ENCODE measurements at regions not wholly inside any gene's neighbourhood (a gene's known extent, or its start where the extent isn't known, plus 50 kb on each side); places are given as distances from the start of the nearest gene placed in this dataset.

DNA sequence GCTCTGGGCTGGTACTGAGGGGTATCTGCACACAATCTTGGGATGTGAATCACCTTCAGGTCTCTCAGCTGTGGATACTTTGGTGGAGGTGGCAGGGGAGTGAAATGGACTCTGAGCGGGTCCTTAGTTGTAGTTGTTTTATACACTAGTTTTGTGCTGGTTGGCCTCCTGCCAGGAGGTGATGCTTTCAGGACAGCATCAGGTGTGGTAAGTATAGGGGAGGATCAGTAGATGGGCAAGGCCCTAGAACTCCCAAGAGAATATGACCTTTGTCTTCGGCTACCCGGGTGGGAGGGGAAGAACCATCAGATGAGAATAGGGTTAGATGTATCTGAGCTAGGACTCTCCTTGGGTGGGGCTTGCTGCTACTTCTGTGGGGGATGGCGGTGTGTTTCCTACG lies 2284.3 kb upstream of the PCDH20 start:
- H3K4me1 Mint-ChIP-seq (ENCODE audit: low read depth), result no peaks in the 10 kb centered on the region
- TF ChIP-seq, protein P1, sequence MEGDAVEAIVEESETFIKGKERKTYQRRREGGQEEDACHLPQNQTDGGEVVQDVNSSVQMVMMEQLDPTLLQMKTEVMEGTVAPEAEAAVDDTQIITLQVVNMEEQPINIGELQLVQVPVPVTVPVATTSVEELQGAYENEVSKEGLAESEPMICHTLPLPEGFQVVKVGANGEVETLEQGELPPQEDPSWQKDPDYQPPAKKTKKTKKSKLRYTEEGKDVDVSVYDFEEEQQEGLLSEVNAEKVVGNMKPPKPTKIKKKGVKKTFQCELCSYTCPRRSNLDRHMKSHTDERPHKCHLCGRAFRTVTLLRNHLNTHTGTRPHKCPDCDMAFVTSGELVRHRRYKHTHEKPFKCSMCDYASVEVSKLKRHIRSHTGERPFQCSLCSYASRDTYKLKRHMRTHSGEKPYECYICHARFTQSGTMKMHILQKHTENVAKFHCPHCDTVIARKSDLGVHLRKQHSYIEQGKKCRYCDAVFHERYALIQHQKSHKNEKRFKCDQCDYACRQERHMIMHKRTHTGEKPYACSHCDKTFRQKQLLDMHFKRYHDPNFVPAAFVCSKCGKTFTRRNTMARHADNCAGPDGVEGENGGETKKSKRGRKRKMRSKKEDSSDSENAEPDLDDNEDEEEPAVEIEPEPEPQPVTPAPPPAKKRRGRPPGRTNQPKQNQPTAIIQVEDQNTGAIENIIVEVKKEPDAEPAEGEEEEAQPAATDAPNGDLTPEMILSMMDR (IDR thresholded peaks at IDR 0.05; ENCODE audit: unreplicated experiment), result no peak
- no peaks in the 10 kb centered on the region for H3K27me3 Mint-ChIP-seq
- H3K4me3 Mint-ChIP-seq (ENCODE audit: low read depth), result no peak overlapping the region
- H3K36me3 Mint-ChIP-seq (ENCODE audit: insufficient read depth), result no peaks in the 10 kb centered on the region
- H3K9me3 Mint-ChIP-seq (ENCODE audit: low read depth), result no peaks in the 10 kb centered on the region
- no peak for DNase-seq (ENCODE audit: low spot score, unreplicated experiment)
- H3K27ac Mint-ChIP-seq, result no peak overlapping the region

DNA sequence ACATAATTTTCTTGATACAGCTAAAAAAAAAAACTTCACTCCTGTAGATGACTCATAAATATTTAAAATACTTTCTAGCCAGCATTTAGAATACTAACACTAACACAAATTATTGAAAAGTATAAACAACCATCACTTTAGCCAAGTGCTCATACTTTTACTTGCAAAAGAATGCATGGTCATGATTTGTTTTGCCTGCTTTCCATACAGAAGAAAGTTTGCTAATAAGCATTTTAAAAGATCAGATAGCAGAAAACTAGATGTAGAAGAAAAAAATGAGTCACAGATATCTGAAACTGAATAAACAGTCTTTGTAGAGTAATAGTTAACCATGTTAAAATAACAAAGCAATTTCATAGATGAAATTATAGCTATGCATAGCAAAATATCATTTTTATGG lies 2280.4 kb upstream of the PCDH20 start:
- H3K27me3 Mint-ChIP-seq, result no peaks in the 10 kb centered on the region

DNA sequence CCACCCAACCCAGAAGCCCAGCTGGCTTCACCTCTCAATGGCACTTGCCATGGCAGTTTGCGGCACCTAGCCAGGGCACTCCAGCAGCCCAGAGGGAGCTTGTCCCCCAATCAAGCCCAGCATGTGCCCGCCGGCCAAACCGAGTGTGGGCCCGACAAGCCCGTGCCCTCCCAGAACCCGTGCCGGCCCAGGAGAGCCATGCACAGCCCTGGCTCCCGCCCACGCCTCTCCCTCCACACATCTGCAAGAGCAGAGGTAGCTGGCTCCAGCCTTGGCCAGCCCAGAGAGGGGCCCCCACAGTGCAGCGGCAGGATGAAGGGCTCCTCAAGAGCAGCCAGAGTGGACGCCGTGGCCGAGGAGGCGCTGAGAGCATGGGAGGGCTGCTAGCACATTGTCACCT lies 2278.0 kb upstream of the PCDH20 start:
- Mint-ChIP-seq H3K4me3 (ENCODE audit: low read depth) (no peak overlapping the region), H3K27ac (no peak overlapping the region), H3K4me1 (ENCODE audit: low read depth) (no peaks in the 10 kb centered on the region), H3K36me3 (ENCODE audit: insufficient read depth) (peaks cover 1% of the 10 kb centered on the region), H3K27me3 (no peaks in the 10 kb centered on the region), H3K9me3 (ENCODE audit: low read depth) (peaks cover 3% of the 10 kb centered on the region)
- TF ChIP-seq, protein P1 (IDR thresholded peaks at IDR 0.05; ENCODE audit: unreplicated experiment), result no peak
- no peak for DNase-seq (ENCODE audit: low spot score, unreplicated experiment)

More for the DNA sequence above, 2280.4 kb upstream of the PCDH20 start:
- DNase-seq (ENCODE audit: low spot score, unreplicated experiment), result no peak
- Mint-ChIP-seq H3K4me3 (ENCODE audit: low read depth) (no peak overlapping the region), H3K27ac (no peak overlapping the region), H3K9me3 (ENCODE audit: low read depth) (peaks cover 3% of the 10 kb centered on the region), H3K36me3 (ENCODE audit: insufficient read depth) (peaks cover 1% of the 10 kb centered on the region), H3K4me1 (ENCODE audit: low read depth) (no peaks in the 10 kb centered on the region)
- TF ChIP-seq, protein P1 (IDR thresholded peaks at IDR 0.05; ENCODE audit: unreplicated experiment), result no peak

DNA sequence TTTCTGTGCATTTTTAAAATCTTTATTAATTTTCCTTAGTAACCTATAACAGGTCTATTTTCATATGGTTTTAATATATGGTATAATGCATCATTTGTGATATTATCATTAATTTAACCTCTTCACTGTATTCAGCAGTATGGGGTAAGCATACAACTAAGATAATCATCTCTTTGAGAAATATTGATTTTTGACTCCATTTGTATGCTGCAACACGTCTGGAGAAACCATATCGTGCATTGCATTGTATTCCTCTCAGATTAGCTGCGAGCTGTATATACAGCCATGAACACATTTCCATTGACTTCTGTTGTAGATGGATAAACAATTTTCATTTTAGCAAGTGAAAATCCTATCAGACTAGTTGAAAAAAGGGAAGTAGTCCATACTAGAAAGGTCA lies 2275.8 kb upstream of the PCDH20 start:
- H3K27me3 Mint-ChIP-seq, result no peaks in the 10 kb centered on the region
- no peak overlapping the region for H3K4me3 Mint-ChIP-seq (ENCODE audit: low read depth)
- peaks cover 7% of the 10 kb centered on the region for H3K9me3 Mint-ChIP-seq (ENCODE audit: low read depth)
- TF ChIP-seq, protein P1 (IDR thresholded peaks at IDR 0.05; ENCODE audit: unreplicated experiment), result no peak
- H3K27ac Mint-ChIP-seq, result no peak overlapping the region
- no peaks in the 10 kb centered on the region for H3K4me1 Mint-ChIP-seq (ENCODE audit: low read depth)
- no peak for DNase-seq (ENCODE audit: low spot score, unreplicated experiment)
- peaks cover 1% of the 10 kb centered on the region for H3K36me3 Mint-ChIP-seq (ENCODE audit: insufficient read depth)

DNA sequence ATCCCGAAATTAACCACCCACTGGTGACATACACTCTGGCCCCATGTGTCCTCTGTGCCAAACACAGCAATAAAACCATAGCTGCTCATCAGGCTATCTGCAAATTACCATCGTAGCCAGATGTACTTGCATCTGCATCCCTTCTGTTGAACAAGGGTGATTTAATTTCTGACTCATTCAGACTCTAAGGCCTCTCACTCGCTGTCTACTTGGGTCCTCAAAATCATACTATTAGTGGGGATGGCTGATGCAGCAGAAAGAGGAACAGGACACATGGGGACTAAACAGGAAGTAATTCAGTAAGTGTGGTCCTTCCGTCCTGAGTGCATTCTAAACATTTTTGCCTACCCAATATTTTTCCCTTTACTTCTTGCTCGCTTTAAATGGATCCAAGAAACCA lies 2275.0 kb upstream of the PCDH20 start:
- TF ChIP-seq, protein P1 (IDR thresholded peaks at IDR 0.05; ENCODE audit: unreplicated experiment), result no peak
- Mint-ChIP-seq H3K27ac (no peak overlapping the region), H3K4me1 (ENCODE audit: low read depth) (no peaks in the 10 kb centered on the region), H3K36me3 (ENCODE audit: insufficient read depth) (peaks cover 1% of the 10 kb centered on the region), H3K9me3 (ENCODE audit: low read depth) (peaks cover 7% of the 10 kb centered on the region), H3K4me3 (ENCODE audit: low read depth) (no peak overlapping the region), H3K27me3 (no peaks in the 10 kb centered on the region)
- DNase-seq (ENCODE audit: low spot score, unreplicated experiment), result no peak
